Hippocampal formation (tissue), 2 donors: ENCODE measurements at regions not wholly inside any gene's neighbourhood (a gene's known extent, or its start where the extent isn't known, plus 50 kb on each side); places are given as distances from the start of the nearest gene placed in this dataset.

ENCODE experiments used
- DNase-seq, 2 donors: peaks; one replicate each; lab custom pipeline; 2025; lab: John Stamatoyannopoulos, UW

DNA sequence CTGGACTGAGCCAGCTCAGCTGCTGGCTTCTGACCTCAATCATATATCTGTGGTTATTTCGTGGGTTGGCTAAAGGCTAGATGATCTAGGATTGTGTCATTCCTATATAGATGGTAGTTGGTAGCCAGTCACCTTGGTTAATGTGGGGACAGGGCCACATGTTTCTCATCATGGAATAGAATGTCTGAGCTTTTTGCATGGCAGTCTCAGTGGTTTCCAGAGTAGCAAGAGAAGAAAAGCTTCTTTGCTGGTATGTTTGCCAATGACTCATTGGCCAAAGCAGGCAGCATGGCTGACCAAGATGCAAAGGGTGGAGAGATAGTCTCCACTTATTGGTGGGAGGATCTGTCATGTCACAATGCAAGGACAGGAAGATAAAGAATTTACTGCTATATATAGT, 746.4 kb upstream of the FLRT2 start:
- DNase-seq = no peak

DNA sequence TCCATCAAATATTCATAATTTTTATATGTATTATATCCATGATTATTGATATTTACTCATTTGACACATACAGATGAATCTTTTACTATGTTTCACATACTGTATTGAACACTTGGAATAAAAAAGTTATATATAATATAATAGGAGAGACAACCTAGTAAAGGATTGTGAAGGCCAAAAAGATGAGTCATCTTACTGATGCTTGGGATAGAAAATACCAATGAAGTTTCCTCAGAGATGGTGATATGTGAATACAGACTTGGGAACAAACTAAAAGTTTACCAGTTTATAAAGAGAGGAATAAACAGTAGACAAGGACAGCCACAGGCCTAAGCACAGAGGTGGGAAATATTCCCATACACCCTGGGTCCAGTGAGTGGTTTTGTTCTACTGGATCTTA, 743.9 kb upstream of the FLRT2 start:
- DNase-seq = no peak

DNA sequence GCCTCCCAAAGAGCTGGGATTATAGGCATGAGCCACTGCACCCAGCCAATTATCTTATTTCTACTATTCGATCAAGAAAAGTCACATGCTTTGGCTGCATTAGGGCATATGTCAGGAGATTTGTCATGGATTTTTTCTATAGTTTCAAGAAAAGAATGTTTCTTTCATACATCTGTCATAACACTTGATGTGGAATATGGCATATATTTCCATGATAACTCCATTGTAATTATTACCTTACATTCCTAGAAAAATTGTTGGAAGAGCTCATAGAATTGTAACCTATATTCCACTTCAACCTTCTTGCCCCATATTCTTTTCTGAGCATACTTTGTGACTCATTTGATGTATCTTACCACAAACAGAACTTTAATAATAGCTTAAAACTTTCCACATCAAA, 740.9 kb upstream of the FLRT2 start:
- no peak for DNase-seq

DNA sequence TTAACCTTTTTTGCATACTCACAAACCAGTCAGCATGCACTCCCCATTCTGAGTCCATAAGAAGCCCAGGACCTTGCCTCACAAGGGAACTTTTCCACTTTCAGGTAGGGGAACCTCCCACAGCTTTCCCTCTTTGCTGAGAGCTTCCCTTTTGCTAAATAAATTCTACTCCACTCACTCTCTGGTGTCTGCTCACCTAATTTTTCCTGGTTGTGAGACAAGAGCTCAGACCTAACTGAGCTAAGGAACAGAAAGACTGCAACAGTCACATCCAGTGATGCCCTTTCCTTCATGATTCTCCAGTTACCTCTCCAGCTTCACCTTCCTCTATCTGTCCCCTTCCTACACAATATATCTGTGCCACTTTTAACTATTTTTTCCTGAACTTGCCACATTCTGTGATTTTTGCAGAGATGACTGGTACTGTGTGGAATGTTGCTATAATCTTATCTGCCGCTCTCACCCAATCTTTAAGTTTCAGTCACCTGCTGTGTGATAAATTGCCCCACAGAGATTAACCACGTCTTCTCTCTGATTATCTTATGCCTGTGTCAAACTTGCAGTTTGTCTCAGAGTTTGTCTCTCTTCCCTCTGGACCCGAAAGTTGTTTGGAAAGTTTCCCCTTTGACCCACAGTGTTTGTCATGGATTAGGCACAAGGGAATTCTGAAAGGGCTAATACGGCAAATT, 737.1 kb upstream of the FLRT2 start:
- DNase-seq = no peak

DNA sequence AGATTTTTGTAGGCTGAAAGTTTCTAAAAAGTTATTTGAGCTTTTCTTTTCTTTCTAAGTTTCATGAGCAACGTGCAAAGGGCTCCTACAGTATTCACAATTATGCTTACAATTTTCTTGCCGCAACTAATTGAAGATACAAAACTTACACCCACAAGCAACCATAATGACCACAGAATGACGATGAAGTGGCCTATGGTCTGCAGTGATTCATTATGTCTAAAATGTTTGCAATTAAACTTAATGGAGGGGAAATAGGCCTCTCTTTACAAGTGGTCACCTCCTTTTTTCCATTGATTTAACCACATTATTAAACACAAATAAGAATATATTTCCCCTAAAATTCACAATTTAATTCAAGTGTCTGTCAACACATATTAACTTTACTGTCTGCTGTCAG, 732.6 kb upstream of the FLRT2 start:
- DNase-seq = no peak

DNA sequence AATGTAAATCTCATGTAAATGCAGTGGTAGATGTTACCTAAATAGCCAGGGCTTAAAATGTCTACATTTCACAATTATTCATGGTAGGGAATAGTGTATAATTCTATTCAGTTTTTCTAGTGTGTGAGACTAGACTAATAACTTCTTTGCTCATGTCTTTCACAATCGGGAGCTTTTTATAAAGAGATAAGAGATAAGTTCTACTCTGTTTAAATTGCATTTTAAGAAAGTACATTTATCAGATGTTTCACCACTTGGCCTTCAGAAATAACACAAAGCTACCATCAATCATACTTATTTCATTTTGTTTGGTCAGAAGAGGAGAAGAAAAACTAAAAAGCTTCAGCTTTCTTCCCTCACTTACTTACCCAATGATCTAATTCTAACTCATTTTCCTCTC, 725.5 kb upstream of the FLRT2 start:
- DNase-seq = no peak

DNA sequence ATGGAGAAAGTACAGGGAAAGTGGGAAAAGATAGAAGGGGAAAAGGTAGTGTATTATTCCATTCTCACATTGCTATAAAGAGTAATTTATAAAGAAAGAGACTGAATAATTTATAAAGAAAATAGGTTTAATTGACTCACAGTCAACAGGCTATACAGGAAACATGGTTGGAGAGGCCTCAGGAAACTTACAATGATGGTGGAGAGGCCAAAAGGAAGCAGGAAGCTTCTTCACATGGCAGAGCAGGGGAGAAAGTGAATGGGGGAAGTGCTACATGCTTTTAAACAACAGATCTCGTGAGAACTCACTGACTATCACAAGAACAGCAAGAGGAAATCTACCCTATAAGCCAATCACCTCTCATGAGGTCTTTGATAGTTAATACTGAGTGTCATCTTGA, 725.0 kb upstream of the FLRT2 start:
- DNase-seq = no peak

DNA sequence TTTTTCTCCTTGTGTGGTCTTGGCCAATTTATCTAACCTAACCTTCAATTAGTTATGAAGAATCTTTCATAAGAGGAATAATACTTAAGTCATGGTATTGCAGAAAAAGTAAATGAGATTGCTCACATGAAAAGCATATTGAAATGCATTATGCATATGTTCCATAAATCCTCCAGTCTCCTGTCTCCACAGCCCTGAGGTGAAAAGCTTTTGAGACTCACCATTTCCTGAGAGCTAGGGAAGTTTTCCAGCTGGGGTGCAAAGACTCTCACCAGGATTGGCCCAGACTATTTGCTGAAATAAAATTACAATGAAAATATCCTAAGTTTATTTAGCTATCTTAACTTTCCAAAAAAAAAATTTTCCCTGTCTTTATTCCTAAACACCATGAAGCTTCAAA, 723.8 kb upstream of the FLRT2 start:
- DNase-seq = no peak

DNA sequence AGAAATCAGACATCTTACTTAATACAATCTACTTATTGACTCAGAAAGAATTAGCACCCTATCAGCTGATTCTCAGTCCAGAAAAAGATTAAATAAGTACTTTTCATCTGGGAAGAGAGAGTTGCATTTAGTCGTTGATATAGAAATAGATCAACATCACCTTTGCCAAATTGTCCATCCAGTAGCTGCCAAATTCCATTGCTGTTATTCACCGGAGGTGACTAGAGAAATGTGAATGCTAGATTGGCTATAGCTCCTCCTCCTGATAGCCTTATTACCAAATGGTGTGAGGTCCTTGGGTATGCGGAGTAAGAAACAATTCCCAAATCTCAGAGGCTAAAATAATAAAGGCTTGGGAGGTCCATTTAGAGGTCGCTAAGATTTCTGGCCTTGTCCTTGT, 723.3 kb upstream of the FLRT2 start:
- DNase-seq = no peak

DNA sequence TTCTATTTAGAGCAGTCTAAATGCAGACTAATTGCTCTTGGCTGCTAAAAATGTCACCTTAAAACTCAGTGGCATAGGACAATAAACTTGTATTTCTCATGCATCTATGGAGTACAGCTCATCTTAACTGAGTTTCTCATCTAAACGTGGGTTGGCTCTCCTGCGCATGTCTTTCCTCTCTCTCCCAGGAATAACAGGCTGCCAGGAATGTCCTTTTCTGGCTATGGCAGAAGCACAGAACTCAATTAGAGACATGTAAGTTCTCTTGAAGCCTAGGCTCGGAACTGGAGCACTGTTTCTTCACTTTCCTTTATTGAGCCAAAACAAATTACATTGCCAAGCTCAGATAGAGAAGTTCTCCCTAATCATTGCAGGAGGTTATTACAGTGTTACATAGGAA, 722.3 kb upstream of the FLRT2 start:
- peak in 1 of 2 donors; percentile 1 for DNase-seq

DNA sequence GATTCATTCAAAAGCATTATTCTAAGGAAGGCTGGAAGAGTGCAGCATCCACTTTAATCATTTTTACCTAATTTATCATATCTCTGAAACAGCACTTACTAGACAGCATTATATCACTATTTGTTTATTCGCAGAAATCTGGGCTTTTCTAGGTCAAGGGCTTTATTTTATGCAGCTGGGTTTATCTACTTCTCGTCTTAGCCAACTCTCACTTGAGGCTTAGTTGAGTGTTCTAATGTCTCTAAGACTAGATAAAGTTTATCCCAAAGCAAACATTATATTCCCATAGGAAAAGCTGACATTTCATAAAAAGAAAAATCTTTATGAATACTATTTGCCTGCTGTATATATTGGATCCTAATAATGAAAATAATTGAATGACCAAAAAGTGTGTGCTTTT, 720.8 kb upstream of the FLRT2 start:
- DNase-seq = no peak

DNA sequence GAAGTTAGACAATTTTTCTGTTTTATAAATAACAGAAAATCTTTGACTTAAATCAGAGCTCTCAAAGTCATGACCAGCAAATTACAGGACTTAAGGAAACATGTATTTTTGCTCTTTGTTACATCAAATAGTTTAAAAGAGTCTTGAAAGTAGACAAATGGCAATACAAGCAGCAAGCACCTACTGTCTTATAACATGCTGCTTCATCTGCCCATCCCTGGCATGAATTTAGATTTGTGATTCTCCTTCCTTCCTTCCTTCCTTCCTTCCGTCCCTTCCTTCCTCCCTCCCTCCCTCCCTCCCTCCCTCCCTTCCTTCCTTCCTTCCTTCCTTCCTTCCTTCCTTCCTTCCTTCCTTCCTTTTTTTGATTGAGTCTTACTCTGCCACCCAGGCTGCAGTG, 715.6 kb upstream of the FLRT2 start:
- DNase-seq = no peak

DNA sequence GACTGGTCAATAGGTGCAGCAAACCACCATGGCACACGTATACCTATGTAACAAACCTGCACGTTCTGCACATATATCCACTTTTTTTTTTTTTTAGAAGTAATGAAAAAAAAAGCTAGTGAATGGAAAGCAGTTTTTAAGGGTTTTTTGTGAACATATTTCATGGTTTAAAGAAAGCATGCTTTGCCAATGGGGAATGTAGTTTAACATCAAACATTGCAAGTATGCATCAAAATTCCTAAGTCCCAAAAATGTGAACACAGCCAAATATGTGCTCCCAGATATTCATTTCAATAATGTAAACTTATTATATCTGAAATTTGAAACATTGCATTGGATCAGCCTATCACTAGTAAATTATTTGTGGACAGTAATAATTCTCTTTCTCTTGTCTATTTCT, 710.4 kb upstream of the FLRT2 start:
- no peak for DNase-seq

DNA sequence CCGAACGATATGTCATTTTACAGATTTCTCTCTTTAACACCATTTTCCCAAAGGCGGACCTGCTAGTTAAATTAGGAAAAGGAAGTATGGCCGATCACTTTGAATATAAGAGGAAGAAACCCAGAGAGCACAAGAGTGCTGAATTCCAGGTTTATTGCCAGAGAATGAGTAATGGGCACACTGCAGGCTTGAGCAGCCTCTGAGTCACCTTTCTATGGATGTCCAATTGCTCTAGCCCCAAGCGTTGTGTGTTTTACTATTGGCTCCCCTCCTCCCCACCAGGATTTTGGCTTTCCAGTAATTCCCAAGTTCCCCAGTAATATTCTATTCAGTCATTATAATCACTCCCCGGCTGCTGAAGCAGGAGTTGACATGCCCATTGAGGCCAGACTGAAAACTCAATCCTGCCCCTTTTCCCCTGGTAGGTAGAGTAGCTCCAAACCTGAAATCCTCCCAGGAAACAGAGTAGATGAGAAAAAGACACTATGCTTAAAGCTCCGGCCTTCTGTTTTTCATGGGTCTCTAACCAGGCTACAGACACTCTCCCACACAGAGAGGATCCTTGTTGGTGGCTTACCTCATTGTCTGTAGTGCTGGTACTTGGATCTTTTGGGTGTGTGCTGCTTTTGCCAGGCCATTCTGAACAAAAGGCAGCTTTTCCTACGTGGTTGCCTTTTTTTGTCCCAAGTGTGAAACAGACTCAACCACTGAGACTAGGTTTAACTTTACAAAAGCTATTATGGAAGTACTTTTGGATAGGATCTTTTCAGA, 704.3 kb upstream of the FLRT2 start:
- no peak for DNase-seq

DNA sequence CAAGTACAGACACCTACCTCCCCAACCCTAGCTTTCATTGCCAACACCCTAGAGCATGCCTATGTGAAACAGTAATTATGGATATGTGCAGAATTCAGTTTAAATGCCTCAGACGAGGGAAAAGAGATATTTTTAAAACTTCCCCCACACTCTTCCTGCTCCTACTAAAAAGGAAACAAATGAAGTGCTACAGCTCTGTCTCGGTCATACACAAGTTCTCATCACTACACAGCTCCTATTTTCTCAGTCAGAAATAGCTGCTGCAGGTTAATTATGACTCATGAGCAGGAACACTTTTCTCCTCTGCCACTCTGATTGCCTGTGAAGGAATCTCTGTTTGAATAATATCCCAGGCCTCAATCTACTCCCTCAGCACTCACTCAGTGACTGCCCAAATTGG, 703.6 kb upstream of the FLRT2 start:
- DNase-seq = no peak

DNA sequence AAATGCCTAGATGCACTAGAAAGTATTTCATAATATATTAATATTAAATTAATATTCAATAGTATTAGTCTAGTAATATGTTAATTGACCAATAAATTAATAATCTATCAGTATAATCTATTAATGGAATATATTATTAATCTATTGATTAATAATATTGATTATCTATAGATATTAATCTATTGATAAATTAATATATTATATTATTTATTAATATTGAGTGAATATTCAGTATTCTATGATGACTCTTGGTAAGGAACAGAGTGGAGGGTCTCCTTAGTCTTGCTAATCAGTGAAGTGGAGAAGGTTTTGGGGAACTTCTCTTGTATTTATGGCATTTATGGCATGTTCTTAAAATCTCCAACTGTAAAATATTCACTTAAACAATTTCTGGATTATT, 679.3 kb upstream of the FLRT2 start:
- no peak for DNase-seq

DNA sequence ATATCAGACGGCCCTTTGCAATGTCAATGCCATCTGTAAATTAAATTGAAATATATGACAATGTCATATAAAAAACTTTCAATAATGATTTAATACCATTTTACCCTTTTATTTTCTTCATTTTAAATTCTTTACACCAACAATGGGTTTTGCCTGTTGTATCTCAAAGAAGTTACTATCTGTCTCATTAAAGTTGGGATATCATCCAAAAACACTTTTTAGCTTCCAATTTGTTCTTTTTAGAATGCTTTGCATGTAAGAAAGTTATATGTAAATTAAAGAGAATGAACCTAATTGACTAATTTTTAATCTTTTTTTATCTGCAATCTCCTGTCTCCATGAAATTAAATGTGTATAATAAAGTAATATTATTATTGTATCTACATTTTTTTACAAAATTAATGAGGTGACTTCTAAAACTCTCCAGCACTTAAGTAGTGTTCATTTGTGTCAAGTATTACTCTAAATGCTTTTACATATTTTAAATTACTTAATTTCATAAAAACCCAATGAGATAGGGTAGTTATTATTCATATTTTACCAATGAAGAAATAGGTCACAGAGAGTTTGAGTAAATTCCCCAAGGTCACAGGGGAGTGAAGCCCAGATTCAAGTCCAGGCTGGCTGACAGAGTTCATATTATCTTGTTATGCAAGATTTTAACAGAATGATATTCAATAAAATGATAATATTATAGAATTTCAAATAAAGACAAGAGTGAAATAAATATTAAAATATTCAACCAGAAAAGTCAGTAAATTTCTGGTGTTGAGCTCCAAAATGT, 673.0 kb upstream of the FLRT2 start:
- no peak for DNase-seq

DNA sequence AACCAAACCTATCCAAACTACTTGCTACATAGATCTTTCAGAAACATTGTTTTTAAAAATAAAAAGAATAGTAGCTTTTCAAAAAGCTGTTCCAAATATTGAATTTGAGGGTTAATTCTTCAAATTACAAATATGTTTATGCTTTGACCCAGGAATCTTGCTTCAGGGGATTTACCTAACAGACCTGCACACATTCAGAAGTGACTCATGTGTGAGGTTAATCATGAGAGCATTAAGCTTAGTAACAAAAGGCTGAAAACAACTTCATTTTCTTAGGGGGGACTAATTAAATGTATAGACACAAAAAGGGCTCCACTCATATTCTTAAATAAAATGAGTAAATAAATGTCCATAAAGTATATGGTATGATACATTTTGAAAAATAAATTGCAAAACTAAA, 672.4 kb upstream of the FLRT2 start:
- no peak for DNase-seq

DNA sequence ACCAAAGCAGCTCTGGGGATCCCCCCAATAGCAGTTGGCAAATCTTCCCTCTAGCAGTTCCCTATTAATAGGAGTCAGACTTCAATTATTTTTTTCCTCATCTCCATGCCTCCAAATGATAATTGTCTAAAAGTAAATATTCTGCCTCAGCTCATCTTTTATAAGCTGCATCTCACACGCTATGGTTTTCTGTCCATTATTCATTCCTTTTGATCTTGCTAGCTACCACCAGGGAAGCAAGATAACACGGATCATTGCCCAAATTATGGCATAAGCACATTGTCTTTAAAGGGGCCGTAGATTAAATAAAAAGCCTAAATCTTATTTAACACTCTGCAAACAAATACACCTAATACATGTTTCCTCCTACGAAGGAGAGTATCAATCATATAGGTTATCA, 670.8 kb upstream of the FLRT2 start:
- DNase-seq = no peak

DNA sequence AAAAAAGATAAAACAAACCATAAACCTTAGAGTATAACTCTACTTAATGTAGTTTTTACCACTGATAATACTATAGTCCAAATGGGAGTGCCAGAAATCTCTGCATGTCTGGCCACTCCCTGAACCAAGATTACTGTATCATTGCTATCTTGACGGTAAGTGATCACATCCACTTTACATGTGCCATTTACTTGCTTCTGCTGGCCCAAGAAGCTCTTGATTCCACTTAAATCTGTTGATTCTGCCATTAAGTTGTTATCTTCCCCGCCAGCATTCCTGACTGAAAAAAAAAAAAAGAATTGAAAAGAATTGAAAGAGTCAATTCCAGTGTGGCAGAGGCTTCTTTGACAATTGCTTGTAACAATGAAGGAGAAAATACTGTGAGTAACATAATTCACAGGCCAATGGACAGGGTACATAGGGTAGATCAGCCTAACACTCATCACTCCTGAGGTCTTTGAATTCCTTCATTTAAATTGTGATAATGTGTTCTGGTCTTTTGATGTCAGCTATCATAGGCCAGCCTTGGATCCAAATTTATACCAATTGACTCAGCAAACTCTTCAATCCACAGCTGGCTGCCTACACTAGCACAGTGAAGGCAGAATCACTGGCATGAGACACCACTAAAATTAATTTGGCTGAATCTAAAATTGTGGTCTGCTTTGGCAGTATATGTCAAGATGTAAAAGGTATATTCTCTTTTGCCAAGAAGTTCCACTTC, 665.2 kb upstream of the FLRT2 start:
- DNase-seq = no peak

DNA sequence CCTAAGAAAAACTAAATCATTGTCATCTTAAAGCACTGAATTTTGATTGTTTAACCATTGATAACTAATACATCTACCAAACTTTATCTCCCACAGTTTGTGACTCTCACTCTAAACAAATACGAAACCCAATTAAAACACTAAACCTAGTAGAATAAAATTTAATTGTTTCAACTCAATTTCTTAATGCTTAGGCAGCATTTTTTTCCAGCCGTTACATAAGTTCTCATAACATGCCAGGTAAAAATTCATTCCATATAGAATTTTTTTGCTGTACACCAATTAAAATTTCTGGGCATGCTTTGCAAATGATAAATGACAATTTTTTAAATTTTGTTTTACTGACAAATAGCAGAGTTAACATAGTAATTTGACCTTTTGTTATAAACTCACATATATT, 658.2 kb upstream of the FLRT2 start:
- DNase-seq = no peak

DNA sequence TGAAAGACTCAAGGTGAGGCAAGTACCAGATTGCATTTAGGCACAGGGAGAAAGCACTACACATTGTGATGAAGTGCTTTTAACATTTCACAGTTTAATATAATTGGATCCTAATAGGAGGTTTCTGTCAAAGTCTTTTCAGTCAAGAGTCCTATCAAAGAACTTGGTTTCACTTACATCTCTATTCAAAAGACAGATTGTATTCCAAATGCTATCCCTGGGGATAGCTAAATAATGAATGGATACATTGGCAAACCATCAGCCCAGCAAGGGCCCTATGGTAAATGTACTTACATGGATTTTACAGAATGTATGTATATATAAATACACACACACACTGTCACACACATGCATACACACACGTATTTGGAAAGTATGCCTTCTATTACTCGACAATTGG, 655.5 kb upstream of the FLRT2 start:
- DNase-seq = no peak
